OCI-LY1 (cell line): ENCODE measurements at regions not wholly inside any gene's neighbourhood (a gene's known extent, or its start where the extent isn't known, plus 50 kb on each side); places are given as distances from the start of the nearest gene placed in this dataset.

Source experiments
- H2AFZ ChIP-seq: fragments of 200-600 bp; sonication (generic), shearing (Covaris generic); 2 replicates; pipeline ENCODE4 v1.6.0; 2014; ENCODE audit warnings: antibody characterized with exemption, mild to moderate bottlenecking, low read length
- H3F3A ChIP-seq: fragments of 200-600 bp; sonication (generic), shearing (Covaris generic); 2 replicates; pipeline ENCODE4 v1.6.0; 2014; ENCODE audit warnings: mild to moderate bottlenecking, antibody characterized with exemption, low read length, moderate library complexity; ENCODE audit not compliant: insufficient read depth
- H3K27ac ChIP-seq: fragments of 200-600 bp; sonication (generic); 2 replicates; pipeline ENCODE4 v1.5.1; 2014; ENCODE audit warnings: low read length, mixed run types, mild to moderate bottlenecking, low read depth; ENCODE audit not compliant: poor library complexity, severe bottlenecking
- H3K27me3 ChIP-seq: fragments of 200-600 bp; sonication (generic); 2 replicates; pipeline ENCODE4 v1.6.0; 2014; ENCODE audit warnings: antibody characterized with exemption, mild to moderate bottlenecking, low read length, moderate library complexity; ENCODE audit not compliant: insufficient read depth
- H3K36me3 ChIP-seq: fragments of 200-600 bp; sonication (generic); 2 replicates; pipeline ENCODE4 v1.6.1; 2014; ENCODE audit warnings: mild to moderate bottlenecking, antibody characterized with exemption, low read length, moderate library complexity, mixed read lengths; ENCODE audit not compliant: insufficient read depth
- H3K4me1 ChIP-seq: fragments of 200-600 bp; sonication (generic); 2 replicates; pipeline ENCODE4 v1.5.1; 2014; ENCODE audit warnings: mild to moderate bottlenecking, low read length, moderate library complexity; ENCODE audit not compliant: insufficient read depth, severe bottlenecking
- H3K4me2 ChIP-seq: fragments of 200-600 bp; sonication (generic), shearing (Covaris generic); 2 replicates; pipeline ENCODE4 v1.6.1; 2014; ENCODE audit warnings: low read length
- H3K4me3 ChIP-seq: fragments of 200-600 bp; sonication (generic); 2 replicates; pipeline ENCODE4 v1.5.1; 2014; ENCODE audit warnings: low read length, low read depth, mild to moderate bottlenecking, mixed read lengths; ENCODE audit not compliant: poor library complexity, severe bottlenecking
- H3K79me2 ChIP-seq: fragments of 200-600 bp; shearing (Covaris generic); 2 replicates; pipeline ENCODE4 v1.6.1; 2016; ENCODE audit warnings: mixed run types, low read length, mixed read lengths; ENCODE audit not compliant: insufficient read depth
- H3K9ac ChIP-seq: fragments of 200-600 bp; sonication (generic), shearing (Covaris generic); 2 replicates; pipeline ENCODE4 v1.6.1; 2014; ENCODE audit warnings: mild to moderate bottlenecking, low read length, mixed read lengths
- H3K9me2 ChIP-seq: fragments of 200-600 bp; sonication (generic), shearing (Covaris generic); 2 replicates; pipeline ENCODE4 v1.6.1; 2014; ENCODE audit warnings: low read depth, mild to moderate bottlenecking, low read length, mixed read lengths
- H3K9me3 ChIP-seq: fragments of 200-600 bp; shearing (Covaris generic); 2 replicates; pipeline ENCODE4 v1.6.1; 2014; ENCODE audit warnings: low read length, mixed read lengths
- H4K20me1 ChIP-seq: fragments of 200-600 bp; sonication (generic), shearing (Covaris generic); 2 replicates; pipeline ENCODE4 v1.6.0; 2016; ENCODE audit warnings: mild to moderate bottlenecking, low read length; ENCODE audit not compliant: insufficient read depth
- EZH2 ChIP-seq: fragments of 200-600 bp; sonication (generic), shearing (Covaris generic); IDR thresholded peaks from 2 replicates; pipeline ENCODE4 v1.8.0; 2017; ENCODE audit warnings: borderline replicate concordance, mixed run types, mild to moderate bottlenecking, antibody characterized with exemption, low read length, moderate library complexity, mixed read lengths
- TF ChIP-seq, protein P1 (sequence below): fragments of 200-600 bp; sonication (generic), shearing (Covaris generic); IDR thresholded peaks from 2 replicates; pipeline ENCODE4 v1.5.1; 2017; ENCODE audit warnings: mild to moderate bottlenecking, antibody characterized with exemption, low read length, moderate library complexity, mixed read lengths

DNA sequence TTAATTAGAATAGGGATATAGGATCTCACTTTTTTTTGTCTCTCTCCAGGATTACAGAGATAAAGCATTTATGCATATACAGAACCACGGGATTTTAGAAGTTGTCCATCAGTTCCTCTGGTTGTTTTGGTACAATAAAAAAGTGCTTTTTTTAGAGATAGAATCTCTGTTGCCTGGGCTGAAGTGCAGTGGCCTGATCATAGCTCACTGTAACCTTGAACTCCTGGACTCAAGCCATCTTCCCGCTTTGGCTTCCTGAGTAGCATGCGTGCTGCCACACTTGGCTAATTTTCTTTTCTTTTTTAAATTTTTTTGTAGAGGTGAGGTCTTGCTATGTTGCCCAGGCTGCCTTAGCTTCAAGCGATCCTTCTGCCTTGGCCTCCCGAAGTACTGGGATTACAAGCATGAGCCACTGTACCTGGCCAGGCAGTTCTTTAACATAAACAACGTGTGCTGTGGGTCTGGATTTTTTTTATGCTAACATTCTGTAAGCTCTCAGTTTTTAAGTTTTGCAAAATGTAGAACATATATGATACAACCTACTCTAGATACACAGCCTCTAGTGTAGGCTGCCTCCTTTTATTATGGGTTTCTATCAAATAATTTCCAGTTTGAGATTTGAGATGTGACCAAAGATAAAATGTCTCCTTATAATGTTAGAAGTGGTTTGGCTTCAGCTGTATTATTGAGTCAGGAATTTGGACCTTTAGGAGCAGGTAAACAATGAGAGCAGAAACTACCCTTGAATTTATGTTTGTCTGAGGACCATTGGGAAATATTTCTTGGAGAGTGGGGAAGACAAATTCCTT, 57.4 kb upstream of the ULK4 start:
- no peaks in the 10 kb centered on the region for H3K9me2 ChIP-seq
- no peak overlapping the region for H3K4me3 ChIP-seq
- peak overlapping the region; percentile 56 for H3K27ac ChIP-seq
- TF ChIP-seq, protein P1, sequence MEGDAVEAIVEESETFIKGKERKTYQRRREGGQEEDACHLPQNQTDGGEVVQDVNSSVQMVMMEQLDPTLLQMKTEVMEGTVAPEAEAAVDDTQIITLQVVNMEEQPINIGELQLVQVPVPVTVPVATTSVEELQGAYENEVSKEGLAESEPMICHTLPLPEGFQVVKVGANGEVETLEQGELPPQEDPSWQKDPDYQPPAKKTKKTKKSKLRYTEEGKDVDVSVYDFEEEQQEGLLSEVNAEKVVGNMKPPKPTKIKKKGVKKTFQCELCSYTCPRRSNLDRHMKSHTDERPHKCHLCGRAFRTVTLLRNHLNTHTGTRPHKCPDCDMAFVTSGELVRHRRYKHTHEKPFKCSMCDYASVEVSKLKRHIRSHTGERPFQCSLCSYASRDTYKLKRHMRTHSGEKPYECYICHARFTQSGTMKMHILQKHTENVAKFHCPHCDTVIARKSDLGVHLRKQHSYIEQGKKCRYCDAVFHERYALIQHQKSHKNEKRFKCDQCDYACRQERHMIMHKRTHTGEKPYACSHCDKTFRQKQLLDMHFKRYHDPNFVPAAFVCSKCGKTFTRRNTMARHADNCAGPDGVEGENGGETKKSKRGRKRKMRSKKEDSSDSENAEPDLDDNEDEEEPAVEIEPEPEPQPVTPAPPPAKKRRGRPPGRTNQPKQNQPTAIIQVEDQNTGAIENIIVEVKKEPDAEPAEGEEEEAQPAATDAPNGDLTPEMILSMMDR = no peak
- no peak for TF ChIP-seq EZH2
- H3K27me3 ChIP-seq = no peaks in the 10 kb centered on the region
- no peak overlapping the region for H2AFZ ChIP-seq
- H3K79me2 ChIP-seq = peaks cover 98% of the 10 kb centered on the region
- H3K9ac ChIP-seq = 0 out of 2 replicates have a peak overlapping the region, but pooled peaks have one; percentile 17
- no peaks in the 10 kb centered on the region for H3F3A ChIP-seq
- no peaks in the 10 kb centered on the region; the same call in 1 of the 2 replicates for H3K36me3 ChIP-seq
- 0 out of 2 replicates have a peak, but pooled peaks cover 3% of the 10 kb centered on the region for H4K20me1 ChIP-seq
- H3K9me3 ChIP-seq = no peaks in the 10 kb centered on the region
- H3K4me2 ChIP-seq = peak overlapping the region; percentile 40
- peaks cover 96% of the 10 kb centered on the region for H3K4me1 ChIP-seq

DNA sequence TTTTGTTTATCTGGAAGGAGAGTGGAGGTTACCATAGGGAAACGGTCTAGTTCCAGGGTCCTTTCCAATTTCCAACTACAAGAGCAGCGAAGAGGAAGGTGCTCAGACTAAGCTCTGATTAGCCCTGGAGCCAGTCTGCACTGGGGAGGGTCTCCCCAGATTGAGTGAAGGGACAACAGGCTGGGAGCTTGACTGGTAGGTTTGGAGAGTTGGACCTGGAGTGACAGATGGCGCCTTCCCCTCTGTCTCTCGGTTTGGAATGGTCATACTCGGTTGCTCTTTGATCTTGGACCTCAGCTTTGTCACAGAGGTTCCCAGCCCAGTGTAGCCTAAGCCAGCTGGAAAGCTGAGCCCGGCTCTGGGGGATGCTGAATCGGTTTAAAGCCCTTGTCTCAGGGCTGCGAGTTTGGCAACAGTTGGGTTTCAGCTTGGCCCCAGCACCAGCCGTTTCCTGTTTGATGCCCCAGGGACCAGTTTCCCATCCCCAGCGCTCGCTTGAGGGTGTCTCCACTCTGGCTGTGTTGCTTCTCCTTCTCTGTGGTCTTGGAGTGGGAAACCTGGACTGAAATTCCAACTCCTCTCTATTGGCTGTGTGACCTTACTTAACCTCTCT, 53.1 kb upstream of the ULK4 start:
- TF ChIP-seq, protein P1 = no peak
- no peak for TF ChIP-seq EZH2
- Histone ChIP-seq H3K79me2 (peaks cover 60% of the 10 kb centered on the region), H3K4me1 (peaks cover 77% of the 10 kb centered on the region), H3K27ac (peak overlapping the region; percentile 90), H3K27me3 (no peaks in the 10 kb centered on the region), H4K20me1 (0 out of 2 replicates have a peak, but pooled peaks cover 3% of the 10 kb centered on the region), H3K4me2 (peak overlapping the region; percentile 85), H3K9me3 (no peaks in the 10 kb centered on the region), H3K36me3 (no peaks in the 10 kb centered on the region; the same call in 1 of the 2 replicates), H3K4me3 (peak overlapping the region; percentile 81), H3F3A (no peaks in the 10 kb centered on the region), H3K9me2 (no peaks in the 10 kb centered on the region), H3K9ac (peak overlapping the region; percentile 87), H2AFZ (no peak overlapping the region)

DNA sequence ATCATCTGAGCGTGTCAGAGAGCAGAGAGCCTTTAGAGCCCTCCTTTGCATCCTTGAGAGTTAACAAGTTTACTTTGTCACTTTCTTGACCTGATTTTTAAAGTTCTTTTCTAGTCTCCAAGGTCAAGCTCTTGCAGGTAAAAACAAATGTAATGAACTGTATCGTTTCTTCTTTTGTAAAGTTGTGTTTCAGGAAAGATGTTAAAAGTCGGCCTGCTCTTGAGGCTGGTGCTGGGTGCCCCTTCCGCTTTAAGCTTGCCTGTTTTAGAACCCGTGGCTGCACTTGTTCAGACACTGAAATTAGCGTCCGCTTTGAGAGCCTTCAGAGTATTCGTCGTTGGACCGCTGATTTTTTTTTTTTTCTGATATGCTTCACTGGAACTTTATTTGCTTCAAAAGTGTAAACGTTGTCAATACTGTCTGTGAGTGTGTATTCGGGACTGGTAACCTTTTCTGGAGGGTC, 52.6 kb upstream of the ULK4 start:
- H3K9me3 ChIP-seq = no peaks in the 10 kb centered on the region
- H4K20me1 ChIP-seq = 0 out of 2 replicates have a peak, but pooled peaks cover 3% of the 10 kb centered on the region
- peak overlapping the region; percentile 81 for H3K4me3 ChIP-seq
- peak overlapping the region; percentile 90 for H3K27ac ChIP-seq
- H3K36me3 ChIP-seq = no peaks in the 10 kb centered on the region; the same call in 1 of the 2 replicates
- no peak overlapping the region for H2AFZ ChIP-seq
- H3K79me2 ChIP-seq = peaks cover 54% of the 10 kb centered on the region
- TF ChIP-seq EZH2 = no peak
- TF ChIP-seq, protein P1 = no peak
- peak overlapping the region; percentile 85 for H3K4me2 ChIP-seq
- peak overlapping the region; percentile 87 for H3K9ac ChIP-seq
- no peaks in the 10 kb centered on the region for H3K9me2 ChIP-seq
- H3F3A ChIP-seq = no peaks in the 10 kb centered on the region
- H3K4me1 ChIP-seq = peaks cover 71% of the 10 kb centered on the region
- H3K27me3 ChIP-seq = no peaks in the 10 kb centered on the region
